ENCODE measurements at regions not wholly inside any gene's neighbourhood (a gene's known extent, or its start where the extent isn't known, plus 50 kb on each side); places are given as distances from the start of the nearest gene placed in this dataset.
"Not testable (repeated sequence)": the region's sequence is repeated elsewhere in the genome, so short reads cannot be mapped to it uniquely, and the experiment has no call there.

- not testable (repeated sequence) for TF ChIP-seq CTCF (conservative IDR thresholded peaks at IDR 0.05; ENCODE audit: low read length); EZH2phosphoT487 (IDR thresholded peaks at IDR 0.05; ENCODE audit: borderline replicate concordance)
These were observed 266.1 kb upstream of the TBL1XR1 start for GRCh38 chr3:177463341-177463740.

Data from Loucy (cell line).